GM21526 (cell line): ENCODE measurements at regions not wholly inside any gene's neighbourhood (a gene's known extent, or its start where the extent isn't known, plus 50 kb on each side); places are given as distances from the start of the nearest gene placed in this dataset.

Experiments used
- ATAC-seq: cut with Tn5 transposase; IDR thresholded peaks from one replicate; pipeline ENCODE4 v1.9.1; 2021; ENCODE audit warnings: moderate library complexity; ENCODE audit not compliant: unreplicated experiment, low FRiP score

GRCh38 chr7:45235905-45236304 is 78.3 kb downstream of the RAMP3 start:
- no peak for ATAC-seq

- no peak for ATAC-seq
Observed at GRCh38 chr7:45236666-45237065, 79.1 kb downstream of the RAMP3 start.

- no peak for ATAC-seq
Observed at GRCh38 chr7:45237788-45238461, 80.3 kb downstream of the RAMP3 start.

GRCh38 chr7:45238806-45239205 is 81.2 kb downstream of the RAMP3 start:
- no peak for ATAC-seq

- no peak for ATAC-seq
Observed at GRCh38 chr7:45239486-45239885, 81.9 kb downstream of the RAMP3 start.

- ATAC-seq = no peak
Observed at GRCh38 chr7:45240273-45240771, 82.7 kb downstream of the RAMP3 start.

- ATAC-seq = no peak
Observed at GRCh38 chr7:45240926-45241325, 83.3 kb downstream of the RAMP3 start.

GRCh38 chr7:45241339-45242109 is 83.9 kb downstream of the RAMP3 start:
- no peak for ATAC-seq

GRCh38 chr7:45242261-45242660 is 84.7 kb downstream of the RAMP3 start:
- no peak for ATAC-seq

- no peak for ATAC-seq
Observed at GRCh38 chr7:45242698-45243097, 85.1 kb downstream of the RAMP3 start.

- no peak for ATAC-seq
Observed at GRCh38 chr7:45244981-45245380, 87.4 kb downstream of the RAMP3 start.

GRCh38 chr7:45246339-45246738 is 88.7 kb downstream of the RAMP3 start:
- ATAC-seq = no peak

GRCh38 chr7:45252248-45252647 is 94.7 kb downstream of the RAMP3 start:
- ATAC-seq = no peak

- no peak for ATAC-seq
Observed at GRCh38 chr7:45252857-45253256, 95.3 kb downstream of the RAMP3 start.

- no peak for ATAC-seq
Observed at GRCh38 chr7:45253368-45253767, 95.8 kb downstream of the RAMP3 start.

GRCh38 chr7:45255187-45255586 is 97.6 kb downstream of the RAMP3 start:
- ATAC-seq = no peak

- no peak for ATAC-seq
Observed at GRCh38 chr7:45256309-45256708, 98.7 kb downstream of the RAMP3 start.

GRCh38 chr7:45256775-45257174 is 99.2 kb downstream of the RAMP3 start:
- no peak for ATAC-seq

- ATAC-seq = no peak
Observed at GRCh38 chr7:45257284-45257683, 99.7 kb downstream of the RAMP3 start.

- no peak for ATAC-seq
Observed at GRCh38 chr7:45258533-45259226, 101.1 kb downstream of the RAMP3 start.

- no peak for ATAC-seq
Observed at GRCh38 chr7:45259227-45259596, 101.6 kb downstream of the RAMP3 start.
